Activated T-cell treated with anti-CD3 and anti-CD28 coated beads, Interleukin-2, amount 50 U/mL, for 72 hours (primary cell): ENCODE measurements at regions not wholly inside any gene's neighbourhood (a gene's known extent, or its start where the extent isn't known, plus 50 kb on each side); places are given as distances from the start of the nearest gene placed in this dataset.
A peak's percentile ranks its signal among the peaks of the same experiment; 100 is the strongest.

Experiments used
- ATAC-seq, 2 donors: fragments of 150-1000 bp; cut with Tn5 transposase; replicated peaks in 1 of 2; 2 replicates each; pipeline ENCODE4 v1.10.0; 2021; ENCODE audit warnings: moderate library complexity in 2 of 2, mild to moderate bottlenecking in 1 of 2
- DNase-seq, 2 donors: peaks; one replicate each; pipeline ENCODE4 v3.0.0; 2021 to 2022; ENCODE audit warnings: mixed read lengths in 1 of 2
- H3K27ac Mint-ChIP-seq: one replicate; pipeline ENCODE4 v1.8.0; 2022; ENCODE audit warnings: mild to moderate bottlenecking, moderate library complexity, mixed read lengths
- H3K27me3 Mint-ChIP-seq: one replicate; pipeline ENCODE4 v1.8.0; 2022; ENCODE audit warnings: low read depth, mixed read lengths
- H3K36me3 Mint-ChIP-seq, 2 donors: one replicate each; pipeline ENCODE4 v1.8.0; 2022; ENCODE audit warnings: mixed read lengths in 2 of 2, mild to moderate bottlenecking in 1 of 2; ENCODE audit not compliant: insufficient read depth in 2 of 2
- H3K4me1 Mint-ChIP-seq: one replicate; pipeline ENCODE4 v1.8.0; 2022; ENCODE audit warnings: low read depth, mixed read lengths
- H3K4me3 Mint-ChIP-seq, 2 donors: one replicate each; pipeline ENCODE4 v1.8.0; 2022; ENCODE audit warnings: mild to moderate bottlenecking in 2 of 2, mixed read lengths in 2 of 2, moderate library complexity in 2 of 2
- H3K9me3 Mint-ChIP-seq, 2 donors: one replicate each; pipeline ENCODE4 v1.8.0; 2022; ENCODE audit warnings: mixed read lengths in 2 of 2

DNA sequence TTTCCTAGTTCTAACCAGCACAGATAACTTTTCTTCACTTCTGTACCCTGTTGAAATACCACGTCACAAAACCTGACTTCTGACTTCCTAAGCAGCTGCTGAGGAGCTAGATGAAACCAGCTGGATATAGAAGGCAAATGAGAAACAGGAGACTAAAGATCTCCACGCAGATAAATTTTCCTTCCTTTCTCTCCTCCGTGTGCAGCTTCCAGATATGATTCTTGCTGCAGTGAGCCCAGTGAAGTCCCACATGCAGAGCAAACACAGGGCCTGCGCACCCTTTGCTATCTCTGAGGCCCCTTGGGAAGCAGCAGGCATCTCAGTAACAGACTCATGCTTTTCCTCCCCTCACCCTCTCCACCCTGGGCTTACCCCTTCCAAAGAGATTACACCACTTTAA lies 1638.3 kb downstream of the MAT2B start:
- H3K36me3 Mint-ChIP-seq, result no peaks in the 10 kb centered on the region
- no peaks in the 10 kb centered on the region for H3K4me1 Mint-ChIP-seq
- peaks cover 4 to 9% of the 10 kb centered on the region in 2 donors for H3K9me3 Mint-ChIP-seq
- no peak overlapping the region for H3K27ac Mint-ChIP-seq
- DNase-seq, result no peak
- H3K4me3 Mint-ChIP-seq, result no peak overlapping the region
- no peaks in the 10 kb centered on the region for H3K27me3 Mint-ChIP-seq
- no peak for ATAC-seq

DNA sequence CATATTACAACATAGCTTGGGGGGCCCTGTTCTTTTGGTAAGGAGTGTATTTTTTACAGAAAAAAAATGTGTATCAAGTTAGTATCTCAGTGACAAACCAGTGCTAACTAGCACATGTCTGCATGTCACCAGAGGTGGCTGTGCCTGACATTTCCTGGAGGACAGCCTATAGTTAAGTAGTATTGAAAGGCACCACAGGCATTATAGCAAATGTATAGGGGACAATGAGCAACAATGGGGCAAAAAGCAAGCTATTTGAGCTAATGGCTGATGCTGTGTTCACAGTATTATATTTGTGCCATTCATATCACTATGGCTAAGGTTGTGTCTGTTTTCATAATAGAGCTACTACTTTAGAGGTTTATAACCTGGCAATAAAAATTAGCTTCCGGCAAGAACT lies 1644.0 kb downstream of the MAT2B start:
- no peak overlapping the region for H3K27ac Mint-ChIP-seq
- H3K4me1 Mint-ChIP-seq, result no peaks in the 10 kb centered on the region
- no peaks in the 10 kb centered on the region for H3K36me3 Mint-ChIP-seq
- DNase-seq (no peak), ATAC-seq (no peak)
- no peaks in the 10 kb centered on the region for H3K27me3 Mint-ChIP-seq
- peaks cover 4 to 9% of the 10 kb centered on the region in 2 donors for H3K9me3 Mint-ChIP-seq
- H3K4me3 Mint-ChIP-seq, result no peak overlapping the region

DNA sequence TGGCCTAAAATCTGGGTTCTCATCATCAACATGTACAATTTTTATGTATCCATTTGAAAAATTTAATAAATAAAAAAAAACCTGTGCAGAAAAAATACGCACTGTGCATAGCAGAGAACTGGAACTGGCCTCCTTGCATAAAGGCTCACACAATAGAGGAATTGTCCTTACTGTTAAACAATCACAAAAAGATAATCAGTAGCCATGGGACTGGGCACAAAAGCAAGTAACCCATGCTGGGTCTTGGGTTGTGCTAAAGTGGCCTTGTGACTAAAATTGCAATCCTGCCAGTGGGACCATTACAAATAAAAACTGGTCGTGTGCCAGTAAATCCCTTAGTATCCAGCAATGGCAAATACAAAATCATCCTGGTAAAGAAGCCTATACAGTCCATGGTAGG lies 1646.6 kb downstream of the MAT2B start:
- H3K36me3 Mint-ChIP-seq, result no peaks in the 10 kb centered on the region
- no peaks in the 10 kb centered on the region for H3K27me3 Mint-ChIP-seq
- H3K4me1 Mint-ChIP-seq, result no peaks in the 10 kb centered on the region
- peaks cover 5 to 6% of the 10 kb centered on the region in 2 donors for H3K9me3 Mint-ChIP-seq
- DNase-seq (no peak), ATAC-seq (no peak)
- H3K27ac Mint-ChIP-seq, result no peak overlapping the region
- no peak overlapping the region for H3K4me3 Mint-ChIP-seq

DNA sequence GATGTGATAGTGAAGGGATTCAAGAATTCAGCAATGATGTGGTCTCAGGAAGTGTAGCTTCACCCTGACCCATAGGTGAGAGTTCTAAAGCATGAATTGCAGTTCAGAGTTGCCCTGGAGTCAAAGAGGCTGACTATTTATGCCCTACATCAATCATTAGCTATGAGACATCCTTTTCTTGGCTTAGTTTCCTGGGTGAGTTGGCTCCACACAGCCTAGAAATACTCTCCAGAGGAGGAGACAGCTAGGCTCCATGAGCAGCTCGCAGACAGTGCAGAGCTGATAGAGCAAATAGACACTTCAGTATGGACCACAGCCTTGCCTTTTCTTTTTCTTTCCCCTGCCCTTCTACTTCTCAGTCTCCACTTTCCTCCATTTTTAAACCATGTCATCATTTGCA lies 1651.8 kb downstream of the MAT2B start:
- Mint-ChIP-seq H3K9me3 (peaks cover 8 to 15% of the 10 kb centered on the region in 2 donors), H3K36me3 (no peaks in the 10 kb centered on the region), H3K4me1 (no peaks in the 10 kb centered on the region), H3K27ac (no peak overlapping the region), H3K4me3 (no peak overlapping the region), H3K27me3 (no peaks in the 10 kb centered on the region)
- DNase-seq (no peak), ATAC-seq (no peak)

DNA sequence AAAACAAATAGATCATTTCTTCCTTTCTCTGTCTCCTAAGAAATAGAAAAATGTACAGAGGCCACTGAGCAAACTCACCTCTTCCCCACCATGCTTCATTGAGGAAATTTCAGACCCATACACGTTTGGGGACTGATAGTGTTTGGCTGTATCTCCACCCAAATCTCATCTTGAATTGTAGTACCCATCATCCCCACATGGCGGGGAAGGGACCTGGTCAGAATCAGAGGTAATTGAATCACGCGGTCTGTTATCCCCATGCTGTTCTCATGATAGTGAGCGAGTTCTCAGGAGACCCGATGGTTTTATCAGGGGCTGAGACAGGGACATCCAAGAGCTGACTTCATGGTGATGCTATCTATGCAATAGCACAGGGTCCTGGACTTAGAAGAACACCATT lies 1655.8 kb downstream of the MAT2B start:
- Mint-ChIP-seq H3K27ac (no peak overlapping the region), H3K9me3 (peaks cover 10 to 15% of the 10 kb centered on the region in 2 donors), H3K4me1 (no peaks in the 10 kb centered on the region), H3K4me3 (no peak overlapping the region), H3K27me3 (no peaks in the 10 kb centered on the region), H3K36me3 (no peaks in the 10 kb centered on the region)
- DNase-seq (no peak), ATAC-seq (no peak)

DNA sequence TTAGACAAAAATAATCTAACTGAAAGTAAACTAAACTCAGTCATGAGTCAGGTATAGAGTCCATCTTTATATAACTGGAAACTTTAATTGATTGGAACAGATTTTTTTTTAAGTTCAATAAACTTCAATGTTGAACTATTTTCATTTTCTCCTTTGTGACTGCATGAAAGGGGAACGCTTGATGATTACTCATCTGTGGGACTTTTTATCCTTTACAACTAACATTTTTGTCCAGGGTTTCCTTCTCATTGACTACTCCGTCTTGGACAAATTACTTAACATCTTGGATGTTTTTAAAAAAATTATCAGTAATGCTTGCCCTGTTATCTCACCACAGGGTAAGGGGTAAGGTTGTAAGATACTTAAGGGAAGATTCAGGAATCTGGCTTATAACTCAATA lies 1658.4 kb downstream of the MAT2B start:
- H3K9me3 Mint-ChIP-seq, result peaks cover 3 to 8% of the 10 kb centered on the region in 2 donors
- H3K27me3 Mint-ChIP-seq, result no peaks in the 10 kb centered on the region
- no peaks in the 10 kb centered on the region for H3K36me3 Mint-ChIP-seq
- H3K4me3 Mint-ChIP-seq, result no peak overlapping the region
- no peak for DNase-seq
- H3K27ac Mint-ChIP-seq, result no peak overlapping the region
- H3K4me1 Mint-ChIP-seq, result no peaks in the 10 kb centered on the region
- ATAC-seq, result no peak

DNA sequence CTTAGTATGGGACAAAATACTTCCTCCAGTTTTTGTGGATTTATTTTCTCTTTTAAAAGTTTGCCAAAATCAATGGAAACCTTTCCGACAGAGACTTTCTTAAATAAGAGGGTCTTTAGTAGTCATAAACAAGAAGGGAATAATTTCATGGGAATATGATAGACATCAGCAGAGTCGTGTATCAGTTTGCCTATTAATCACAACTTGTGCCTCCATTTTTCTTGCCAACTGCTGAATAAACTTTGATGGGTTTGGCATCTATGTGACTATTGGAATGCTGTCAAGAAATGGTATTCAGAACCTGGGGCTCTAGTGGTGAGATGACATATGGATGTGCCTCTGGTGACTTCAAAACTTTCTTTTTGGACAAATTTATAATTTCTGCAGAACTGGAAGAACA lies 1668.2 kb downstream of the MAT2B start:
- H3K27me3 Mint-ChIP-seq, result no peaks in the 10 kb centered on the region
- no peak for ATAC-seq
- no peaks in the 10 kb centered on the region for H3K36me3 Mint-ChIP-seq

DNA sequence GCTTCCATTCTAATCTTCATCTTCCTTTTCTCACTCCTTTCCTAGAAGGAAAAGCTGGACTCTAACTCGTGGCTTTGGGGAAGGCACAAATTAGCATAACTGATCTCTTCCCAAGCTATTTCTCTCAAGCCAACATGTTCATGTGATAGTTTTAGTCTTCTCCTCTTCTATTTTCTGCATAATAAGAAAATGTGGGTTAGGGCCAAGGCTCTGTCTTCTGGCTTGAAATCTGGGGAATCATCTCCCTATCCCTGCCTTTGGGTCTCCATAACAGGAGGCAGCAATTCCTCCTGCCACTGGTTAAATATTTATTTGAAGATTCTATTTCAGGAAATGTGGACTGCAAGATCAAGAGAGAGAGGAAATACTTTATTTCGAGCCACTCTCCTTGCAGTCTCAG lies 1669.6 kb downstream of the MAT2B start:
- no peaks in the 10 kb centered on the region for H3K4me1 Mint-ChIP-seq
- DNase-seq, result no peak
- H3K27ac Mint-ChIP-seq, result no peak overlapping the region
- H3K27me3 Mint-ChIP-seq, result no peaks in the 10 kb centered on the region
- H3K9me3 Mint-ChIP-seq, result peaks cover 0 to 12% of the 10 kb centered on the region in 2 donors
- no peaks in the 10 kb centered on the region for H3K36me3 Mint-ChIP-seq
- no peak for ATAC-seq
- no peak overlapping the region for H3K4me3 Mint-ChIP-seq

More for the DNA sequence above, 1668.2 kb downstream of the MAT2B start:
- Mint-ChIP-seq H3K4me1 (no peaks in the 10 kb centered on the region), H3K9me3 (peaks cover 0 to 17% of the 10 kb centered on the region in 2 donors), H3K4me3 (no peak overlapping the region), H3K27ac (no peak overlapping the region)
- no peak for DNase-seq

DNA sequence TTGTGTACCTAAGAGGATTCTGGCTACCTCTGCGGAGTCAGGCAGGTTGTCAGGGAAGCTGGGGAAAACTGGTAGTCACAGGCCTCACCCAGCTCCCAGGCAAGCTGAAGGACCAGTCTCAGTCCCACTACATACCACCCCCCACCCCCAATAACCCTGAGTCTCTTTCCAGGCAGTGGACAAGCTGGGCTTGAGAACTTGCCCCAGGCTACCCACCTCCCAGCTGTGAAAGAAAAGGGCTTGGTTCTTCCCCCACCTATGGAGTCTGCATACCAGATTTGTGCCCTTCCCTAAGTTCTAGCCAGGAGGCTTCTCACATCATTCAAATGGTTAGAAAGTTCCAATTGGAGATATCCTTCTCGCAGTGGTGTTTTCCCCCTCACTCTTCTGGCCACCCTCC lies 1678.8 kb downstream of the MAT2B start:
- DNase-seq, result no peak
- no peaks in the 10 kb centered on the region for H3K36me3 Mint-ChIP-seq
- H3K4me1 Mint-ChIP-seq, result no peaks in the 10 kb centered on the region
- H3K4me3 Mint-ChIP-seq, result no peak overlapping the region
- ATAC-seq, result no peak
- H3K27me3 Mint-ChIP-seq, result no peaks in the 10 kb centered on the region
- peaks cover 2 to 11% of the 10 kb centered on the region in 2 donors for H3K9me3 Mint-ChIP-seq
- no peak overlapping the region for H3K27ac Mint-ChIP-seq

DNA sequence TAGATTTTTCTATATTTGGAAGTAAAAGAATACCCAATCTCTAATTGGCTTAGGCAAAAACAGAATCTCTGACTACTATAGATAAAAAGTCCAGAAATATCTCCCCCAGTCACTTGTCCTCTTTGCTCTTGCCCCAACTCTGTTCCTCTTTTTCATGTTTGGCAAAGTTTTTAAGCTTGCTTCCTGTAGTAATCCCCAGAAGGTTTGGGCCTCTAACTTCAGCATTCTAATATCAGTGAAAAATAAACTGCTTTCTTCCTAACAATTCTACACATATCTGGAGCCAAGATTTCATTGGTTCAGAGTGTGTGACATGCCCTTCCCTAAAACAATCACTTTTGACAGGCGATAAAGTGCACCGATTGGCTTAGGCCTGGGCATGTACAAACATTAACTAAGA lies 1680.3 kb downstream of the MAT2B start:
- Mint-ChIP-seq H3K27me3 (no peaks in the 10 kb centered on the region), H3K4me3 (no peak overlapping the region), H3K4me1 (no peaks in the 10 kb centered on the region), H3K9me3 (peaks cover 2 to 11% of the 10 kb centered on the region in 2 donors), H3K27ac (no peak overlapping the region), H3K36me3 (no peaks in the 10 kb centered on the region)
- ATAC-seq (no peak), DNase-seq (no peak)

DNA sequence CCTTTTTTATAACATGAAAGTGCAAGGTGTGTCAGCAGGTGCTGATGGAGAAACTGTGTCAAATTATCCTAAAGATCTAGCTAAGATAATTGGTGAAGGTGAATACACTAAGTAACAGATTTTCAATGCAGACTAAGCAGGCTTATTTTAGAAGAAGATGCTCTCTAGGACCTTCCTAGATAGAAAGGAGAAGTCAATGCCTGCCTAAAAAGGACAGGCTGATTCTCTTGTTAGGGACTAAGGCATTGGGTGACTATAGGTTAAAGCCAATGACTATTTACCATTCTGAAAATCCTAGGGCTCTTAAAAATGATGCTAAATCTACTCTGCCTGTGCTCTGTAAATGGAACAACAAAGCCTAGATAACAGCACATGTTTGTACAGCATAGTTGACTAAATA lies 1682.4 kb downstream of the MAT2B start:
- Mint-ChIP-seq H3K27ac (peak overlapping the region; percentile 47), H3K4me1 (no peaks in the 10 kb centered on the region), H3K4me3 (no peak overlapping the region), H3K27me3 (no peaks in the 10 kb centered on the region), H3K36me3 (no peaks in the 10 kb centered on the region), H3K9me3 (peaks cover 2 to 11% of the 10 kb centered on the region in 2 donors)
- no peak for DNase-seq
- no peak for ATAC-seq

DNA sequence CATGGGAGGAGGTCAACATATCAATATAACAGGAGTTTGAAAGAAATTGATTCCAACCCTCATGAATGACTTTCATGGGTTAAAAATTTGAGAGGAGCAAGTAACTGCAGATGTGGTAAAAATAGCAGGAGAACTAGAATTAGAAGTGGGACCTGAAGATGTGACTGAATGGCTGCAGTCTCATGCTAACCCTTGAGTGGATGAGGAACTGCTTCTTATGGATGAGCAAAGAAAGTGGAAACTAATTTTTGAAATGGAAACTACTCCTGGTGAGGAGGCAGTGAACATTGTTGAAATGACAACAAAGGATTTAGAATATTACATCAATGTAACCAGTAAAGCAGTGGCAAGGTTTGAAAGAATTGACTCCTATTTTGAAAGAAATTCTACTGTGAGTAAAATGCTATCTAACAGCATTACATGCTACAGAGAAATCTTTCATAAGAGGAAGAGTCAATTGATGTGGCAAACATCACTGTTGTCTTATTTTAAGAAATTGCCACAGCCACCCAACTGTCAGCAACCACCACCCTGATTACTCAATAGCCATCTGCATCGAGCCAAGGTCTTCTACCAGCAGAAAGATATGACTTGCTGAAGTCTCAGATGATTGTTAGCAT lies 1683.2 kb downstream of the MAT2B start:
- Mint-ChIP-seq H3K27ac (no peak overlapping the region), H3K27me3 (no peaks in the 10 kb centered on the region), H3K4me1 (no peaks in the 10 kb centered on the region), H3K36me3 (no peaks in the 10 kb centered on the region), H3K9me3 (peaks cover 2 to 8% of the 10 kb centered on the region in 2 donors), H3K4me3 (no peak overlapping the region)
- no peak for DNase-seq
- ATAC-seq, result no peak

DNA sequence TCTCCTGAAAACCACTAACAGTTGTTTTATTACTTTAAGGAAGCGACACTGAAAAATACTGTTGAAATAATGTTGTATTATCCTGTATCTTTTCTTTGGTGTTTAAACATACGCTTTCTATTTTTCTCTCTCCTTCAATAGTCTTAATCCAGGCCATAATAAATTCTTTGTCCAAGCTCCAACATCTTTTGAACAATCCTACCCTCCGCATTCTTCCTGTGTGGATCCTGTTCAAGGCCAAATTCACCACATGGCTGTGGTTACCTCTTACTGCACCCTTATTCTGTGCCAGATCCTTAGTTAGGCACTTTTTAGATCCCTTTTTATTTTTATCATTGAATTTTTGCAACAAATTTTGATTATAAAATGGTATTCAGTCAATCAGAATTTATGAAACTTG lies 1691.5 kb downstream of the MAT2B start:
- Mint-ChIP-seq H3K36me3 (no peaks in the 10 kb centered on the region), H3K27ac (no peak overlapping the region), H3K27me3 (no peaks in the 10 kb centered on the region), H3K4me3 (no peak overlapping the region), H3K4me1 (no peaks in the 10 kb centered on the region), H3K9me3 (no peaks in the 10 kb centered on the region)
- DNase-seq (no peak), ATAC-seq (no peak)

DNA sequence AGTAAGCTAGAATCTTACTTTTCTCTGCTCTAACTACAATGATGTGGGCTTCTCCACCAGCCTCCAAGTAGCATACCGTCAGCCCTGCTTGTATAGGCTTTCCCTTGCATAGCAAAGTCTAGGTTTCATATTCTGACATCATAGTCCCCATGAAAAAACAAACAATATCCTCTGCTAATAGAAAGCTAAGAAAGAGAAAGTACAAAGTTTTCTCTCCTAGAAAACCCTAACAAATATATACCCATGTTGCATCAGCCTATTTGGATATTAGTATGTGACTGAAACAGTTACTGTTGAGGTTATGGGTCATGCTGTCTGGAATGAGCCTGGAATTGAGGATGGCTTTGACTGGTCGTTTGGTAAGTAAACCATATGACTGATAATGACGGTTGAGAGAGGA lies 1696.0 kb downstream of the MAT2B start:
- H3K9me3 Mint-ChIP-seq, result peaks cover 0 to 2% of the 10 kb centered on the region in 2 donors

More for the DNA sequence above, 1696.0 kb downstream of the MAT2B start:
- Mint-ChIP-seq H3K4me3 (no peak overlapping the region), H3K27ac (no peak overlapping the region), H3K27me3 (no peaks in the 10 kb centered on the region), H3K4me1 (no peaks in the 10 kb centered on the region), H3K36me3 (no peaks in the 10 kb centered on the region)
- ATAC-seq, result no peak
- DNase-seq, result no peak
